Liver (tissue), 3 donors: ENCODE measurements at regions not wholly inside any gene's neighbourhood (a gene's known extent, or its start where the extent isn't known, plus 50 kb on each side); places are given as distances from the start of the nearest gene placed in this dataset.

Source experiments
- ATF3 ChIP-seq: IDR thresholded peaks from 2 replicates; pipeline ENCODE4 v1.6.1; 2016; ENCODE audit warnings: antibody characterized with exemption
- CTCF ChIP-seq: fragments of 150-350 bp; IDR thresholded peaks from 2 replicates; pipeline ENCODE4 v1.5.1; 2017; ENCODE audit warnings: improper control_type of control experiment, low read depth, low read length; ENCODE audit not compliant: missing input control
- FOXA1 ChIP-seq: IDR thresholded peaks from 2 replicates; pipeline ENCODE4 v1.6.1; 2016; ENCODE audit warnings: antibody characterized with exemption
- JUND ChIP-seq, 2 donors: IDR thresholded peaks; 2 replicates each; pipeline ENCODE4 v1.6.1; 2016; ENCODE audit warnings: antibody characterized with exemption in 2 of 2
- MAX ChIP-seq: IDR thresholded peaks from 2 replicates; pipeline ENCODE4 v1.6.1; 2016; ENCODE audit warnings: antibody characterized with exemption
- RAD21 ChIP-seq, 2 donors: IDR thresholded peaks; 2 replicates each; pipeline ENCODE4 v1.6.1; 2016; ENCODE audit warnings: antibody characterized with exemption in 2 of 2, mild to moderate bottlenecking in 2 of 2
- TAF1 ChIP-seq: conservative IDR thresholded peaks from 2 replicates; pipeline ENCODE4 v1.6.1; 2016; ENCODE audit warnings: antibody characterized with exemption, mild to moderate bottlenecking
- TF ChIP-seq, protein P1 (sequence below): IDR thresholded peaks from 2 replicates; pipeline ENCODE4 v1.6.1; 2016; ENCODE audit warnings: antibody characterized with exemption, mild to moderate bottlenecking
- donor health status: healthy.
- donor health status: healthy.

GRCh38 chr2:122753336-122753735 lies 997.9 kb downstream of the TSN start:
- TF ChIP-seq CTCF (no peak), ATF3 (no peak), JUND (IDR thresholded peaks at IDR 0.05) (no peak), MAX (no peak), RAD21 (IDR thresholded peaks at IDR 0.05) (no peak), FOXA1 (no peak), TAF1 (no peak)
- TF ChIP-seq, protein P1, sequence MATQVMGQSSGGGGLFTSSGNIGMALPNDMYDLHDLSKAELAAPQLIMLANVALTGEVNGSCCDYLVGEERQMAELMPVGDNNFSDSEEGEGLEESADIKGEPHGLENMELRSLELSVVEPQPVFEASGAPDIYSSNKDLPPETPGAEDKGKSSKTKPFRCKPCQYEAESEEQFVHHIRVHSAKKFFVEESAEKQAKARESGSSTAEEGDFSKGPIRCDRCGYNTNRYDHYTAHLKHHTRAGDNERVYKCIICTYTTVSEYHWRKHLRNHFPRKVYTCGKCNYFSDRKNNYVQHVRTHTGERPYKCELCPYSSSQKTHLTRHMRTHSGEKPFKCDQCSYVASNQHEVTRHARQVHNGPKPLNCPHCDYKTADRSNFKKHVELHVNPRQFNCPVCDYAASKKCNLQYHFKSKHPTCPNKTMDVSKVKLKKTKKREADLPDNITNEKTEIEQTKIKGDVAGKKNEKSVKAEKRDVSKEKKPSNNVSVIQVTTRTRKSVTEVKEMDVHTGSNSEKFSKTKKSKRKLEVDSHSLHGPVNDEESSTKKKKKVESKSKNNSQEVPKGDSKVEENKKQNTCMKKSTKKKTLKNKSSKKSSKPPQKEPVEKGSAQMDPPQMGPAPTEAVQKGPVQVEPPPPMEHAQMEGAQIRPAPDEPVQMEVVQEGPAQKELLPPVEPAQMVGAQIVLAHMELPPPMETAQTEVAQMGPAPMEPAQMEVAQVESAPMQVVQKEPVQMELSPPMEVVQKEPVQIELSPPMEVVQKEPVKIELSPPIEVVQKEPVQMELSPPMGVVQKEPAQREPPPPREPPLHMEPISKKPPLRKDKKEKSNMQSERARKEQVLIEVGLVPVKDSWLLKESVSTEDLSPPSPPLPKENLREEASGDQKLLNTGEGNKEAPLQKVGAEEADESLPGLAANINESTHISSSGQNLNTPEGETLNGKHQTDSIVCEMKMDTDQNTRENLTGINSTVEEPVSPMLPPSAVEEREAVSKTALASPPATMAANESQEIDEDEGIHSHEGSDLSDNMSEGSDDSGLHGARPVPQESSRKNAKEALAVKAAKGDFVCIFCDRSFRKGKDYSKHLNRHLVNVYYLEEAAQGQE: no peak
